Endothelial cell (in vitro differentiated cells): ENCODE measurements at regions not wholly inside any gene's neighbourhood (a gene's known extent, or its start where the extent isn't known, plus 50 kb on each side); places are given as distances from the start of the nearest gene placed in this dataset.

Experiments used
- DNase-seq: peaks from one replicate; pipeline ENCODE4 v3.0.0; 2021; ENCODE audit warnings: low spot score
- H3K27ac Mint-ChIP-seq: one replicate; pipeline ENCODE4 v1.8.0; 2021; ENCODE audit warnings: mixed read lengths, inconsistent platforms; ENCODE audit not compliant: unreplicated experiment
- H3K27me3 Mint-ChIP-seq: one replicate; pipeline ENCODE4 v1.8.0; 2021; ENCODE audit warnings: mild to moderate bottlenecking, moderate library complexity, mixed read lengths, inconsistent platforms; ENCODE audit not compliant: unreplicated experiment
- H3K36me3 Mint-ChIP-seq: one replicate; pipeline ENCODE4 v1.8.0; 2021; ENCODE audit warnings: mild to moderate bottlenecking, low read depth, mixed read lengths, inconsistent platforms; ENCODE audit not compliant: unreplicated experiment
- H3K4me1 Mint-ChIP-seq: one replicate; pipeline ENCODE4 v1.8.0; 2021; ENCODE audit warnings: mild to moderate bottlenecking, mixed read lengths, inconsistent platforms; ENCODE audit not compliant: unreplicated experiment
- H3K4me3 Mint-ChIP-seq: one replicate; pipeline ENCODE4 v1.8.0; 2021; ENCODE audit warnings: mild to moderate bottlenecking, mixed read lengths, inconsistent platforms; ENCODE audit not compliant: unreplicated experiment
- H3K9me3 Mint-ChIP-seq: one replicate; pipeline ENCODE4 v1.8.0; 2021; ENCODE audit warnings: mixed read lengths, inconsistent platforms; ENCODE audit not compliant: unreplicated experiment
- TF ChIP-seq, protein P1 (sequence below): fragments of 200-600 bp; sonication (generic); IDR thresholded peaks from one replicate; pipeline ENCODE4 v1.5.0; 2021; ENCODE audit warnings: antibody characterized with exemption; ENCODE audit not compliant: unreplicated experiment

DNA sequence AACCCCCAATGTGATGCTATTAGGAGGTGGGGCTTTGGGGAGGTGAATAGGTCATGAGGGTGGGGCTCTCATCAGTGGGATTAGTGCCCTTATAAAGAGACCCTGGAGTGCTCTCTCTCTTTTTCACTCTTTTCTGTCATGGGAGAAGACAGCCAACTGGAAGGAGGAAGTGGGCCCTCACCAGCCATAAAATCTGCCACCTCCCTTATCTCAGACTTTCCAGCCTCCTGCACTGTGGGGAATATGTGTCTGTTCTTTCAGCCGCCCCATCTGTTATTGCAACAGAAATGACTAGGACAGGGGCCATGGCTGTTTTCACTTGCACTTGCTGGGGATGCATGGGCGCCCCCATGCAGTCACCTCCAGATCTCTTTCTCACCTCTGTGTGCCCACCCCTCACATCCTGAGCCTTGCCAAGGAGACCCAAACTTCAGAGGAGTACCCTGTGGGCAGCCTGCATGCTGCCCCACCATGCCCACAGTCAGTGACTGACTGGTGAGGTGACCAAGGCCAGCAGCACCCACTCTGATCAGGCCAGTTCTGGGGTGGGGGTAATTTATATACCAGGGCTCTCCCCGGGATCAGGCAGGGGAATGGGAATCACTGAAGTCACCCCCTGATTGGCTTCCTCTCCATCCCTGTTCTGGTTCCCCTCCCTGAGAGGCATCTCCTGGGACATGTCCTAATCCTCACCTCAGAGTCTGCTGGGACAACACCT lies 118.4 kb downstream of the ANKRD60 start:
- peaks cover 3% of the 10 kb centered on the region for H3K27me3 Mint-ChIP-seq
- TF ChIP-seq, protein P1, sequence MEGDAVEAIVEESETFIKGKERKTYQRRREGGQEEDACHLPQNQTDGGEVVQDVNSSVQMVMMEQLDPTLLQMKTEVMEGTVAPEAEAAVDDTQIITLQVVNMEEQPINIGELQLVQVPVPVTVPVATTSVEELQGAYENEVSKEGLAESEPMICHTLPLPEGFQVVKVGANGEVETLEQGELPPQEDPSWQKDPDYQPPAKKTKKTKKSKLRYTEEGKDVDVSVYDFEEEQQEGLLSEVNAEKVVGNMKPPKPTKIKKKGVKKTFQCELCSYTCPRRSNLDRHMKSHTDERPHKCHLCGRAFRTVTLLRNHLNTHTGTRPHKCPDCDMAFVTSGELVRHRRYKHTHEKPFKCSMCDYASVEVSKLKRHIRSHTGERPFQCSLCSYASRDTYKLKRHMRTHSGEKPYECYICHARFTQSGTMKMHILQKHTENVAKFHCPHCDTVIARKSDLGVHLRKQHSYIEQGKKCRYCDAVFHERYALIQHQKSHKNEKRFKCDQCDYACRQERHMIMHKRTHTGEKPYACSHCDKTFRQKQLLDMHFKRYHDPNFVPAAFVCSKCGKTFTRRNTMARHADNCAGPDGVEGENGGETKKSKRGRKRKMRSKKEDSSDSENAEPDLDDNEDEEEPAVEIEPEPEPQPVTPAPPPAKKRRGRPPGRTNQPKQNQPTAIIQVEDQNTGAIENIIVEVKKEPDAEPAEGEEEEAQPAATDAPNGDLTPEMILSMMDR = no peak
- no peak overlapping the region for H3K27ac Mint-ChIP-seq
- no peaks in the 10 kb centered on the region for H3K36me3 Mint-ChIP-seq
- H3K4me3 Mint-ChIP-seq = no peak overlapping the region
- no peaks in the 10 kb centered on the region for H3K9me3 Mint-ChIP-seq
- H3K4me1 Mint-ChIP-seq = peaks cover 21% of the 10 kb centered on the region
- no peak for DNase-seq

DNA sequence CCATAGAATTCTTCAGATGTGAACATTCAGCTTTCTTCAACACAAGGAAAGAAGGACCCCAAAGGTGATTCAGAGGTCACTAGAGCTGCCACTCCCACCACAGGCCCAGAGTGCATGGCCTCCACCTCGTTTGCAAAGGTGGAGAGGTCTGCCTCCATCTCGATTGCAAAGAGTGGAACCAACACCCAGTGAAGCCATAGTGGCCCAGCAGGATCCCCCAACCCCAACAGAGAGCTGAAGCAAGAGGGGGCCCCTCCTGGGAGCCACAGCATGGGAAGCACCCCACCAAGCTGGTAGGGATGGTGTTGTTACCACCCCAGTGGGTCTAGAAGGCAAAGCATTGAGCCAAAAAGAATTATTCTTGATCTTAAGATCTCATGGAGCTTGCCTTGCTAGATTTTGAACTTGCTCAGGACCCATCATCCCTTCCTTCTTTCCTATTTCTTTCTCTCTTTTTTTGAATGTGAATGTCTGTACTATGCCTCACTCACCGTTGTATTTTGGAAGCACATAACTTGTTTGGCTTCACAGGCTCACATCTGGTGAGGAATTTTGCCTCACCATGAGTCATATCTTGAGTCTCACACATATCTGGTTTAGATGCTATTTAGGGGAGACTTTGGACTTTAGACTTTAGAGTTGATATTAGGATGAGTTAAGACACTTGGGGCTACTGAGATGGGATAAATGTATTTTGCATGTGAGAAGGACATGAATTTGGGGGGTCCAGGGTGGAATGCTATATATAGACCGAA lies 119.2 kb downstream of the ANKRD60 start:
- Mint-ChIP-seq H3K4me1 (peaks cover 21% of the 10 kb centered on the region), H3K36me3 (no peaks in the 10 kb centered on the region), H3K4me3 (no peak overlapping the region), H3K9me3 (no peaks in the 10 kb centered on the region), H3K27ac (peak overlapping the region; percentile 2), H3K27me3 (peaks cover 3% of the 10 kb centered on the region)
- TF ChIP-seq, protein P1 = no peak
- no peak for DNase-seq

DNA sequence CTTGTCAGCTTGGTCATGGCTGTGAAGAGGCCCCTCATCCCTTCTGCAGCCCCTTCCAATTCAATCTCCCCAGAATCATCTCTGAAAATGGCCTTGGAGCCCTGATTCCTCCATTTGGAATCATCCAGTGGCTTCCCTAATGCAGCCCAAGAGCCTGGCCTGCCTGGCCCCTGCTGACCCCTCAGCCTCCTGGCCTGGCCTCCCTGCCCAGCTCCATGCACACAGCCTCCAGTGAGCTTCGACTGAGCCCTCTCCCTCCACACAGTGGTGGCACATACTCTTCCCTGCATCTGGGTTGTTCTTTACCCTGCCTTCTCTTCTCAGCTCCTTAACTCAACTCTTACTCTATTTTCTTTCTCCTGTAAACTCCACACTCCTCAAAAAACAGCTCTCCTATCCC lies 120.9 kb downstream of the ANKRD60 start:
- Mint-ChIP-seq H3K9me3 (no peaks in the 10 kb centered on the region), H3K4me1 (peaks cover 8% of the 10 kb centered on the region), H3K27ac (no peak overlapping the region), H3K36me3 (no peaks in the 10 kb centered on the region), H3K27me3 (peaks cover 3% of the 10 kb centered on the region), H3K4me3 (peak overlapping the region; percentile 44)
- no peak for DNase-seq
- TF ChIP-seq, protein P1 = no peak

DNA sequence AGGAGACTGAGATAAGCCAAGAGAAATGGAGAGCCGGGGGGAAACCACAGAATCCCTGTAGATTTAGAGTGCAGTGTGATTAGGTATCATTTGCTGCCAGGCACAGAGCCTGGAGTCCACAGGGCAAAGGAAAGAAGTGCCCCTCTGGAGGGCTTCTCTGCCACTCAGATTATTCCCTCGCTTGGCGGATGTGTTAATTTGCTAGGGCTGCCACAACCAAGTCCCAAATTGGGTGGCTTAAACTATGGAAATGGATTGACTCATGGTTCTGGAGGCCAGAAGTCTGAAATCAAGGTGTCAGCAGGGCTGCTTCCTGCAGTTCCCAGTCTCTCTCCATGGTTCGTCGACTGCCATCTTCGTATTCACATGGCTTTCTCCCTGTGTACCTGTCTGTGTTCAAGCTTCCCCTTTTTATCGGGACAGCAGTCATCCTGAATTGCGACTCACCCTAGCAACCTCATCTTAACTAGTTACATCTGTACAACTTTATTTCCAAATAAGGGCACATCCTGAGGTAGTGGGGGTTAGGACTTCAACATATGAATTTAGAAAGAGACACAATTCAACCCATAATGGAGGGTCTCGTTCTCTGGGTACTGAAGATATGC lies 122.2 kb downstream of the ANKRD60 start:
- H3K9me3 Mint-ChIP-seq = no peaks in the 10 kb centered on the region
- H3K27me3 Mint-ChIP-seq = peaks cover 3% of the 10 kb centered on the region
- H3K4me1 Mint-ChIP-seq = peaks cover 4% of the 10 kb centered on the region
- no peaks in the 10 kb centered on the region for H3K36me3 Mint-ChIP-seq
- DNase-seq = no peak
- H3K27ac Mint-ChIP-seq = no peak overlapping the region
- TF ChIP-seq, protein P1 = no peak
- H3K4me3 Mint-ChIP-seq = no peak overlapping the region
